ENCODE measurements at regions not wholly inside any gene's neighbourhood (a gene's known extent, or its start where the extent isn't known, plus 50 kb on each side); places are given as distances from the start of the nearest gene placed in this dataset.

- Histone ChIP-seq H3K4me3 (no peak overlapping the region), H3K27me3 (replicated peaks; ENCODE audit: insufficient read depth) (no peaks in the 10 kb centered on the region), H4K20me1 (ENCODE audit: insufficient read depth) (no peaks in the 10 kb centered on the region), H3K36me3 (ENCODE audit: low read depth) (peaks cover 7% of the 10 kb centered on the region), H3K4me2 (ENCODE audit: unreplicated experiment) (no peak overlapping the region), H3K9me3 (ENCODE audit: low read depth) (no peaks in the 10 kb centered on the region), H3K9ac (no peak overlapping the region), H3F3A (ENCODE audit: insufficient read depth) (peaks cover 37% of the 10 kb centered on the region), H2AFZ (no peak overlapping the region), H3K9me2 (ENCODE audit: insufficient read depth) (no peaks in the 10 kb centered on the region), H3K27ac (peak overlapping the region; percentile 68; the same call in 1 of the 2 replicates), H3K79me2 (ENCODE audit: insufficient read depth) (peaks cover 43% of the 10 kb centered on the region), H3K4me1 (ENCODE audit: insufficient read depth) (peaks cover 43% of the 10 kb centered on the region)
- 94% methylated on average over 16 to 17 of the region's 17 CpGs for WGBS, 2 experiments (ENCODE audit: low coverage in 1 of 2, low lambda C conversion rate in 2 of 2, missing lambda C conversion rate in 2 of 2)
- in situ Hi-C loops (cut with MboI): loop anchor here (10.0 kb wide), 1 partner anchor 130 kb away; no protein-coding TSS in a partner anchor
- no peak for DNase-seq
- TF ChIP-seq EZH2 (IDR thresholded peaks at IDR 0.05; ENCODE audit: insufficient read depth, poor library complexity, severe bottlenecking) (no peak), EZH2phosphoT487 (IDR thresholded peaks at IDR 0.05; ENCODE audit: insufficient read depth, low read depth) (no peak)
These were observed 155.8 kb downstream of the C11orf91 start for GRCh38 chr11:33544593-33545373.

GRCh38 chr11:33543823-33544222, 156.8 kb downstream of the C11orf91 start:
- Histone ChIP-seq H3K9me3 (ENCODE audit: low read depth) (no peaks in the 10 kb centered on the region), H3K36me3 (ENCODE audit: low read depth) (peaks cover 7% of the 10 kb centered on the region; the same call in 1 of the 2 replicates), H3K27ac (peak overlapping the region; percentile 18; the same call in 1 of the 2 replicates), H3K4me3 (no peak overlapping the region), H2AFZ (no peak overlapping the region), H3K9ac (no peak overlapping the region), H3K4me2 (ENCODE audit: unreplicated experiment) (no peak overlapping the region), H3K79me2 (ENCODE audit: insufficient read depth) (peaks cover 52% of the 10 kb centered on the region), H3K27me3 (replicated peaks; ENCODE audit: insufficient read depth) (no peaks in the 10 kb centered on the region), H3K4me1 (ENCODE audit: insufficient read depth) (peaks cover 52% of the 10 kb centered on the region), H3K9me2 (ENCODE audit: insufficient read depth) (no peaks in the 10 kb centered on the region), H3F3A (ENCODE audit: insufficient read depth) (peaks cover 37% of the 10 kb centered on the region), H4K20me1 (ENCODE audit: insufficient read depth) (no peaks in the 10 kb centered on the region)
- WGBS, 2 experiments (ENCODE audit: low coverage in 1 of 2, low lambda C conversion rate in 2 of 2, missing lambda C conversion rate in 2 of 2): 61 to 69% methylated on average over 3 of the region's 3 CpGs
- peak; percentile 82 for DNase-seq
- no peak for TF ChIP-seq EZH2phosphoT487 (IDR thresholded peaks at IDR 0.05; ENCODE audit: insufficient read depth, low read depth)
- TF ChIP-seq EZH2 (IDR thresholded peaks at IDR 0.05; ENCODE audit: insufficient read depth, poor library complexity, severe bottlenecking): no peak
- in situ Hi-C loops (cut with MboI): loop anchor here (10.0 kb wide), 1 partner anchor 131 kb away; no protein-coding TSS in a partner anchor

DNA sequence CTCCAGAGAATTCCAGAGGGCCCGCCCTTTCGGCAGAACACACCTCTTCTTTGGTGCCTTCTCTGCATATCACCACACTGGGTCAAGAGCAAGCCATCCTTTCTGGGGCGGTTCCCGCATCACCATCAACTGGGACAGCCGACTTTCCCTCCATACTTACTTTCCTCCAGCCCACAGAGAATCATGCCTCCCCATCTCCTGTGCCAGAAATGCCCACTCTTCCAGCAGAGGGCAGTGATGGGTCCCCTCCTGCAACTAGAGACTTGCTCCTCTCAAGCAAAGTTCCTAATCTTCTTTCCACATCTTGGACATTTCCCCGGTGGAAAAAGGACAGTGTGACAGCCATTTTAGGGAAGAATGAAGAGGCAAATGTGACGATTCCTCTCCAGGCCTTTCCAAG, 157.7 kb downstream of the C11orf91 start:
- no peak overlapping the region for H2AFZ ChIP-seq
- 69 to 71% methylated on average over 7 of the region's 7 CpGs for WGBS, 2 experiments (ENCODE audit: low coverage in 1 of 2, low lambda C conversion rate in 2 of 2, missing lambda C conversion rate in 2 of 2)
- no peaks in the 10 kb centered on the region for H3K9me2 ChIP-seq (ENCODE audit: insufficient read depth)
- peaks cover 37% of the 10 kb centered on the region for H3F3A ChIP-seq (ENCODE audit: insufficient read depth)
- no peak overlapping the region for H3K4me3 ChIP-seq
- no peaks in the 10 kb centered on the region for H4K20me1 ChIP-seq (ENCODE audit: insufficient read depth)
- DNase-seq: peak; percentile 49
- no peaks in the 10 kb centered on the region for H3K27me3 ChIP-seq (replicated peaks; ENCODE audit: insufficient read depth)
- H3K27ac ChIP-seq: no peak overlapping the region
- in situ Hi-C loops (cut with MboI): loop anchor here (10.0 kb wide), 1 partner anchor 132 kb away; no protein-coding TSS in a partner anchor
- H3K4me1 ChIP-seq (ENCODE audit: insufficient read depth): peaks cover 52% of the 10 kb centered on the region
- H3K9ac ChIP-seq: no peak overlapping the region
- peaks cover 61% of the 10 kb centered on the region for H3K79me2 ChIP-seq (ENCODE audit: insufficient read depth)
- 0 out of 2 replicates have a peak, but pooled peaks cover 3% of the 10 kb centered on the region for H3K36me3 ChIP-seq (ENCODE audit: low read depth)
- H3K9me3 ChIP-seq (ENCODE audit: low read depth): no peaks in the 10 kb centered on the region
- no peak overlapping the region for H3K4me2 ChIP-seq (ENCODE audit: unreplicated experiment)
- TF ChIP-seq EZH2 (IDR thresholded peaks at IDR 0.05; ENCODE audit: insufficient read depth, poor library complexity, severe bottlenecking) (no peak), EZH2phosphoT487 (IDR thresholded peaks at IDR 0.05; ENCODE audit: insufficient read depth, low read depth) (no peak)

GRCh38 chr11:33540946-33541915, 159.4 kb downstream of the C11orf91 start:
- no peak overlapping the region for H3K4me2 ChIP-seq (ENCODE audit: unreplicated experiment)
- no peak overlapping the region for H3K27ac ChIP-seq
- no peak for DNase-seq
- H4K20me1 ChIP-seq (ENCODE audit: insufficient read depth): no peaks in the 10 kb centered on the region
- 79 to 84% methylated on average over 11 of the region's 11 CpGs for WGBS, 2 experiments (ENCODE audit: low coverage in 1 of 2, low lambda C conversion rate in 2 of 2, missing lambda C conversion rate in 2 of 2)
- in situ Hi-C loops (cut with MboI): loop anchor here (10.0 kb wide), 1 partner anchor 134 kb away; no protein-coding TSS in a partner anchor
- H2AFZ ChIP-seq: no peak overlapping the region
- no peaks in the 10 kb centered on the region for H3K9me3 ChIP-seq (ENCODE audit: low read depth)
- peaks cover 78% of the 10 kb centered on the region for H3K79me2 ChIP-seq (ENCODE audit: insufficient read depth)
- TF ChIP-seq EZH2phosphoT487 (IDR thresholded peaks at IDR 0.05; ENCODE audit: insufficient read depth, low read depth) (no peak), EZH2 (IDR thresholded peaks at IDR 0.05; ENCODE audit: insufficient read depth, poor library complexity, severe bottlenecking) (no peak)
- no peak overlapping the region for H3K9ac ChIP-seq
- H3K4me1 ChIP-seq (ENCODE audit: insufficient read depth): peaks cover 45% of the 10 kb centered on the region
- no peaks in the 10 kb centered on the region for H3K9me2 ChIP-seq (ENCODE audit: insufficient read depth)
- H3K27me3 ChIP-seq (replicated peaks; ENCODE audit: insufficient read depth): no peaks in the 10 kb centered on the region
- H3F3A ChIP-seq (ENCODE audit: insufficient read depth): peaks cover 33% of the 10 kb centered on the region
- no peak overlapping the region for H3K4me3 ChIP-seq
- no peaks in the 10 kb centered on the region for H3K36me3 ChIP-seq (ENCODE audit: low read depth)

Measured in GM23248 (cell line).